IPS-18c (cell line): ENCODE measurements at regions not wholly inside any gene's neighbourhood (a gene's known extent, or its start where the extent isn't known, plus 50 kb on each side); places are given as distances from the start of the nearest gene placed in this dataset.
"Not testable (repeated sequence)": the region's sequence is repeated elsewhere in the genome, so short reads cannot be mapped to it uniquely, and the experiment has no call there.

Experiments used
- H3K4me3 ChIP-seq: 2 replicates; pipeline ENCODE4 v1.7.0; 2013; ENCODE audit warnings: low read depth, mild to moderate bottlenecking, low read length, moderate library complexity; ENCODE audit not compliant: insufficient read depth
- H3K9me3 ChIP-seq: one replicate; pipeline ENCODE4 v1.6.1; 2013; ENCODE audit warnings: mild to moderate bottlenecking, low read length, moderate library complexity; ENCODE audit not compliant: control insufficient read depth, insufficient read depth

DNA sequence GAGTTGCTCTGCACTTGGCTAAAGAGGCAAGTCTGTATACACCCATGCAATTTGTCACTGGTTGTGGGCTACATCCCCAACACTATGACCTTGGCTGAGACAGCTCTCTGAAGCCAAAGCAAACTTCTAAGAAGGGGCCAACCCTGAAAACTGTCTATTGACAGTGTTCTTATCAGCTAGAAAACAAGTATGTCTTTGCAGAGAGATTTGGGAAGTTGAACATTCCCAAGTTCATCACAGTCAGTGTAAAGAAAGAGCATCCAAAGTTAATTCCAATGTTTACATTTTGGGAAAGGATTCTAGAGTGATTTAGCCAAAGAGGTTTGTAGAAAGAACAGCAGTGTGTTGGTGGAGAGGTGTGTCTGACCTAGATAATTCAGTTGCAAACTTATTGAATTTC is 711.1 kb upstream of the CHD1 start:
- no peaks in the 10 kb centered on the region for H3K9me3 ChIP-seq
- H3K4me3 ChIP-seq: no peak overlapping the region

GRCh38 chr5:99636663-99637062 is 707.9 kb upstream of the CHD1 start:
- Histone ChIP-seq H3K4me3 (no peak overlapping the region), H3K9me3 (no peaks in the 10 kb centered on the region)

DNA sequence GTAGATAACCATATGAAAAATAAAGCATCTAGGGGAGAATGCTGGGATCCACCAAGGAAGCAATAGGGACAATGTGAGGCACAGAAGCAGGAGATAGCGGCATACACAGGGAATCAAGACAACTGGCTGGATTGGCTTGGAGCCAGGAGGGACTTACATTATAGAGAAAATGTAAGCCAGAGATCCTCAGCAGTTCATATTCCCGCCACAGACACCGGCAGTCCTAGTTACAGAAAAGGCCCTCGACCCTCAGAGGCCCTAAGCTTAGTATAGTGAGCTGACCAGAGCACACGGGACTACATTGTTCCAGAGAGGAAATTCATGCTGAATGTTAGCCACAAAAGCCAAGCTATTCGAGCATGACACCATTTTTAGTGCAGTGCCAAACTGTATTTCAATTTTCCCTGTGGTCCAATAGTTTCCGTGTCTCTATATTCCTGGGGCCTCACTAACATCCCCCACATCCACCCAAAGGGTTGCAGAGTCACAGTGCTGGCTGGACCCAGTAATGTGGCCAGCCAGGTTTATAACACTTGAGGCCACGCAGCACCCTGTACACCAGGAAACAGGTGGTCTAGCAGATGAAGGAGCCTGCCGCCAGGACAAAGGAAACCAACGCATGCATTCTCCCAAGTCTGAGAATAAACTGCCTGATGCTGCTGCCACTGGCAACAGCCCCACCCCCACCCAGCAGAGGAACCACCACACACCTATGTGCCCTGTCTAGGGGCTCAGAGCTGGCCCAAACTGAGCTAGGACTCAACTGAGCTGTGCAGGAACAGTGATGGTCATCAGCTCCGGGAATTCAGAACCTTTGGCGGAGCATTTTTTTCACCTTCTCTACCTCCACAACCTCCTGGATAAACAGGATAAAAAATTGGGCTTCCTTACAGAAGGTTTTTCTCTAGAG is 693.2 kb upstream of the CHD1 start:
- H3K4me3 ChIP-seq: no peak overlapping the region
- H3K9me3 ChIP-seq: no peaks in the 10 kb centered on the region

DNA sequence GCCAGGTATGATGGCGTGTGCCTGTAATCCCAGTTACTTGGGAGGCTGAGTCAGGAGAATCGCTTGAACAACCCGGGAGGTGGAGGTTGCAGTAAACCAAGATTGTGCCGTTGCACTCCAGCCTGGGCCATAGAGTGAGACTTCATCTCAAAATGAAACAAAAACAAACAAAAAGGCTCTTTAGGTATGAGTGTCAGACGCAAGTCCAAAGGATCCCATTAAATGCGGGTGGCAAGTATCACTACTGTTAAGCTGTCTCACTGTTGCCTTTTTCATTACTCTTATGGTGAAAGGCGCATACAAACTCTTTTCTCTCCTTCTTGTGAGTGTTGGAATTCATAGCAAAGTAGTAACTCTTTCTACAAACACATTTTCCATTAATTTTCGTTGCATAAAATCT is 688.5 kb upstream of the CHD1 start:
- Histone ChIP-seq H3K9me3 (no peaks in the 10 kb centered on the region), H3K4me3 (no peak overlapping the region)

- Histone ChIP-seq H3K4me3 (no peak overlapping the region), H3K9me3 (no peaks in the 10 kb centered on the region)
Measured at GRCh38 chr5:99614888-99615287, 686.1 kb upstream of the CHD1 start.

GRCh38 chr5:99607124-99607523 is 678.3 kb upstream of the CHD1 start:
- Histone ChIP-seq H3K4me3 (no peak overlapping the region), H3K9me3 (no peaks in the 10 kb centered on the region)

DNA sequence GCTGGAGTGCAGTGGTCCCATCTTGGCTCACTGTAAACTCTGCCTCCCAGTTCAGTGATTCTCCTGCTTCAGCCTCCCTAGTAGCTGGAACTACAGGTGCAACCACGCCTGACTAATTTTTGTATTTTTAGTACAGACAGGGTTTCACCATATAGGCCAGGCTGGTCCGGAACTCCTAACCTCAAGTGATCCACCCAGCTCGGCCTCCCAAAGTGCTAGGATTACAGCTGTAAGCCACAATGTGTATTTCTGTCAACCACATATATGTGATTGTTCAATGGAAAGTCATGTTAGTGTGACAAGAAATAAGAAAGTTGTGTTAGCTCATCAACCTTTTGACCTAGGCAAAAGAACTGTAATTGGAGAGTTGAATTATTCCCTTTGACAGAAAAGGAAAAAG is 677.1 kb upstream of the CHD1 start:
- H3K4me3 ChIP-seq: no peak overlapping the region
- no peaks in the 10 kb centered on the region for H3K9me3 ChIP-seq

- no peaks in the 10 kb centered on the region for H3K9me3 ChIP-seq
Measured at GRCh38 chr5:99600952-99601351, 672.1 kb upstream of the CHD1 start.

DNA sequence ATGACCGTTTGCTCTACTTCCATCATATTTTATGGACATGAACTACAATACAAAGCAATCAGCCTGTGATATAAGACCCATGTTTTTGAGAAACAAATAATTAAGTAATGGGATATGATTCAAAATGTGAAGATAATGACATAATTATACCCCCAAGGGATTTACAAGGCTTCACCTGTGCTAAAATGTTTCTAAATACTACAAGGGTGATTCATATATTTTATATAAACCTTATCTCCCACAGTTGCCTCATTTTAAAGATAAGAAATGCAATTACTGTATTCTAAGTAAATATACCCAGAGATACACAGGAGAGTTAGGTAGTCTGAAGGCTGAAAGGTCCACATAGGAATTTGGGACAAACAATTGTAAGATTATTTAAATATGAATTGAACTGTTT is 662.0 kb upstream of the CHD1 start:
- H3K9me3 ChIP-seq: no peaks in the 10 kb centered on the region
- no peak overlapping the region for H3K4me3 ChIP-seq

More at GRCh38 chr5:99600952-99601351, 672.1 kb upstream of the CHD1 start:
- H3K4me3 ChIP-seq: no peak overlapping the region

DNA sequence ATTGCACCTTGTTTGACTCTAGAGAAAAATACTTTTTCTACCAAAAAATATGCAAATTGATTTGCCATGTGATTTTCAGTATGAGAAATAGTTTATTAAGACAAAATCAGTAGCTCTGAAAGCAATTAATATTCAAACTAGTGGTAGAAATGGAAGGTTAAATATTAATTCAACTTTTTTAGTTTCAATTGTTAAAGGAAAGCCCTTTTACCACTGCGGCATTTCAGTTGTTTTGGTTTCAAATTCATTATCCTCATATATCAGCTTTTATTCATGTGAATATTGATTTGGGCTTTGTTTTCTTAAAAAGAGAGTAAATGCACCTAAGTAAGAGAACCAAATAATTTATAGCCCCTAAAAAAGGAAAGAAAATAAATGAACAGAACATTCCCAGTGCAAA is 660.6 kb upstream of the CHD1 start:
- no peak overlapping the region for H3K4me3 ChIP-seq
- no peaks in the 10 kb centered on the region for H3K9me3 ChIP-seq

DNA sequence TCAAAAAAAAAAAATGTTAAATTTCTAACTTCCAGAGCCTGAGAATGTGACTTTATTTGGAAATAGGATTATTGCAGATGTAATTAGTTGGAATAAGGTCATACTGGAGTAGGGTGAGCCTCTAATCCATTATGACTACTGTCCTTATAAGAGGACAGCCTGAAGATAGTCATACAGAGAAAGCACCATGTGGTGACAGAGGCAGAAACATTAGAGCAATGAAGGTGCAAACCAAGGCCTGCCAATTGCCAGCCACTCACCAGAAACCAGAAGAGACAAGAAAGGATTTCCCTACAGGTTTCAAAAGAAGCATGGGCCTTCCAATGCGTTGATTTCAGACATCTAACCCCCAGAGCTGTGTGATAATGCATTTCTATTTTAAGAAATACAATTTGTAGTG is 659.2 kb upstream of the CHD1 start:
- H3K9me3 ChIP-seq: no peaks in the 10 kb centered on the region
- H3K4me3 ChIP-seq: no peak overlapping the region

- Histone ChIP-seq H3K4me3 (no peak overlapping the region), H3K9me3 (no peaks in the 10 kb centered on the region)
Measured at GRCh38 chr5:99586878-99587277, 658.1 kb upstream of the CHD1 start.

DNA sequence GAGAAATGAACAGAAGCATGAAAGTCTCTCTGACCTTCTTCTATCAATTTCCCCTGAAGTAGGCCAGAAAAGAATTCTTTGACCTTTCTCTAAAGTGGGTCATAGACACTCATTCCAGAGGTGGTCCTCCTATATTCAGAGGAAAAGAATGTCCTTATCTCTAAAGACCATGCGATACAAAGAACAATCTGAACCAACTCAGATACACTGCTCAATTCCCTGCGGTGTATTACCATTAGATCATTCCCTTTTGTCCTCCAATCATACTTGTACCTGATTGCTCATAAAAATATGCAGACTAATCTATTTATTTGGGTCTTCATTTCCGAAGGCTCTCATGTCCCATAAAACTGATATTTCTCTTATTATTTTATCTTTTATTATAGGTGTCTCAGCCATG is 652.4 kb upstream of the CHD1 start:
- not testable (repeated sequence) for H3K9me3 ChIP-seq, H3K4me3 ChIP-seq

DNA sequence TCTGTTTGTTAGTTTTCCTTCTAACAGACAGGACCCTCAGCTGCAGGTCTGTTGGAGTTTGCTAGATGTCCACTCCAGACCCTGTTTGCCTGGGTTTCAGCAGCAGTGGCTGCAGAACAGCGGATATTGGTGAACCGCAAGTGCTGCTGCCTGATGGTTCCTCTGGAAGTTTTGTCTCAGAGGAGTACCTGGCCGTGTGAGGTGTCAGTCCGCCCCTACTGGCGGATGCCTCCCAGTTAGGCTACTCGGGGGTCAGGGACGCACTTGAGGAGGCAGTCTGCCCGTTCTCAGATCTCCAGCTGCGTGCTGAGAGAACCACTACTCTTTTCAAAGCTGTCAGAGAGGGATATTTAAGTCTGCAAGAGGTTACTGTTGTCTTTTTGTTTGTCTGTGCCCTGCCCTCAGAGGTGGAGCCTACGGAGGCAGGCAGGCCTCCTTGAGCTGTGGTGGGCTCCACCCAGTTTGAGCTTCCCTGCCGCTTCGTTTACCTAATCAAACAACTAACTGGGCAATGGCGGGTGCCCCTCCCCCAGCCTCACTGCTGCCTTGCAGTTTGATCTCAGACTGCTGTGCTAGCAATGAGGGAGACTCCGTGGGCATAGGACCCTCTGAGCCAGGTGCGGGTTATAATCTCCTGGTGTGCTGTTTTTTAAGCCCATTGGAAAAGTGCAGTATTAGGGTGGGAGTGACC is 634.3 kb upstream of the CHD1 start:
- H3K4me3 ChIP-seq, H3K9me3 ChIP-seq: not testable (repeated sequence)

DNA sequence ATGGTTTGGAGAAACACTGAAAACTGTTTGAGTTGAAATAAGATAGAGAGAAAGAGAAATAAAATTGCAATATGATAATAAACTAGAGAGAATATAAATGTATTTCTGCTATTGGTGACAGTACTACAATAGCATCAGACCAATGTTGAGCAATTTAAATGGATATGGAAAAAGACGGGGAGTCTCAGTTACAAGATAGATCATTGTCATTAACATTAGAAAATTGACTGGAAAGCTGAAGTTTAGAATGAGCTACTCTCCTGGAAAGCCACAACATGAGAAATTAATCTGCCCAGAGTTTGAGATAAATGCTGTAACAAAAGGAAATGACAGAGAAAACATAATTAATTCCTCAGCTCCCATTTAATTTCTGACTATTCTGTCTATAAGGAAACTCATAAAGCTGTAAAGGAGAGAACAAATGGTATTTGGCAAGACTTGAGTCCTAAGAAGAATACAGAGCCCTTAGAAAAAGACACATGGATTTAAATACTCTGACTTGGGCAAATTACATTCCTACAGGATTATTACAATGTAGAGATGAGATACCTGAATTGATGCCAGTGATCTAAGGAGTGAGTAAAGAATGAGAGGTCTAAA is 624.5 kb upstream of the CHD1 start:
- no peak overlapping the region for H3K4me3 ChIP-seq
- H3K9me3 ChIP-seq: no peaks in the 10 kb centered on the region

DNA sequence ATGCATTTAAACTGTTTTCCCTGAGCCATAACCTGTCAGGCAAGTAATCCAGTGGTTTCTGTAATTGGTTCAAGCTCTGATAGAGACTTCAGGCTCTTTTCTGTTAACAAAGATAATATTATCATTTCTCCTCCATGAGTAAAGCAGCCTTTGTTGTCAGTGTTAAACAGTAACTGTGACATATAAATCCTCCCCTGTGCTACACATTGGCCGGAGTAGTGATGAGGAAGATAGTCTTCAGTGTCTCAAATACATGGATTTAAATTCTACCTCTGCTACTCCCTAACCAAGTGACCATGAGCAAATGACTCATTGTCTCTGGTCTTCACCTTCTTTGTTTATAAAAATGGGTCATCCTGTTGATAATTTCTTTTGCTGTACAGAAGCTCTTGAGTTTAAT is 615.5 kb upstream of the CHD1 start:
- no peaks in the 10 kb centered on the region for H3K9me3 ChIP-seq
- no peak overlapping the region for H3K4me3 ChIP-seq

DNA sequence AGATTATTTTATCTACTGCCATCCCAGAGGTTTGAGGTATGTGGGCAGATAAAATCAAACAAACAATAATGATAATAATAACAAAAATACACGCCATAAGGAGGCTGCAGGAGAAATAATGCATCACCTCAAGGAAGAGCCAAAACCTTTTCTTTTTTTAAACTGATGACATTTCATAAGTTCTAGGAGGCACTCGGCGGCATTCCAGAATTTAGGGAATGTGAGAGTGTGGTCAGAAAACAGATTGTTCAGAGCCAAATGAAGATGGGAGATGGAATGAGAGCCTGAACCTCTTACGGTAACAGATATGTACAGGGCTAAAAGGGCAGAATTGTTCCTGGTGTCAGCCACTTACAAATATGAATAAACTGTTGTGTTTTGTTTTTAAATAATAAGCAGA is 615.0 kb upstream of the CHD1 start:
- H3K4me3 ChIP-seq: no peak overlapping the region

DNA sequence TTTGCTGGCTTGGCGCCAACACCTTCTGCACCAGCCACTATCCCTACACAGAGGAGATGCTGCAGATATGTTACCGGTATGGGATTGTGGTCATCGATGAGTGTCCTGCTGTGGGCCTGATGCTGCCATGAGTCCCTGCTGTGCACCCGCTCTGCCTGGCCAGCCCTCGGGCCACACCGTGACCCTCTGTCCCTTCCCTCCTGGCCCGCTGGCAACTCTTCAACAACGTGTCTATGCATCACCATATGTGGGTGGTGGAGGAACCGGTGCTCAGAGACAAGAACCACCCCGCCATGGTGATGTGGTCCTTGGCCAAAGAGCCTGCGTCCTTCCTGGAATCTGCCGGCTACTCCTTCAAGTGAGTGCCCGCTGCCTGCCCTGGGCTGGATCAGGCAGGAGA is 605.4 kb upstream of the CHD1 start:
- H3K4me3 ChIP-seq, H3K9me3 ChIP-seq: not testable (repeated sequence)

More for the DNA sequence above, 615.0 kb upstream of the CHD1 start:
- no peaks in the 10 kb centered on the region for H3K9me3 ChIP-seq
